GM18907 (cell line): ENCODE measurements at regions not wholly inside any gene's neighbourhood (a gene's known extent, or its start where the extent isn't known, plus 50 kb on each side); places are given as distances from the start of the nearest gene placed in this dataset.
"Not testable (repeated sequence)": the region's sequence is repeated elsewhere in the genome, so short reads cannot be mapped to it uniquely, and the experiment has no call there.

Source experiments
- ATAC-seq: cut with Tn5 transposase; IDR thresholded peaks from one replicate; pipeline ENCODE4 v1.9.1; 2021; ENCODE audit warnings: mild to moderate bottlenecking, moderate library complexity; ENCODE audit not compliant: unreplicated experiment

DNA sequence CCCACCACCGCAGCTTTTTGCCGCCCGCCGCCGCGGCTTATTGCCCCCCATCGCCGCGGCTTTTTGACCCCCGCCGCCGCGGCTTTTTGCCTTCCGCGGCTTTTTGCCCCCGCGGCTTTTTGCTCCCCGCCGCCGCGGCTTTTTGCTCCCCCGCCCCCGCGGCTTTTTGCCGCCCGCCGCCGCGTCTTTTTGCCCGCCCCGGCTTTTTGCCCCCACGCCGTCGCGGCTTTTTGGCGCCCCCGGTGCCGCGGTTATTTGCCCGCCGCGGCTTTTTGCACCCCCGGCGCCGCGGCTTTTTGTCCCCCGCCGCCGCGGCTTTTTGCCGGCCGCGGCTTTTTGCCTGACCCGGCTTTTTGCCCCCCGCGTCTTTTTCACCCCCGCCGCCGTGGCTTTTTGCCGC lies 3061.8 kb upstream of the TEKT4 start:
- ATAC-seq, result not testable (repeated sequence)

DNA sequence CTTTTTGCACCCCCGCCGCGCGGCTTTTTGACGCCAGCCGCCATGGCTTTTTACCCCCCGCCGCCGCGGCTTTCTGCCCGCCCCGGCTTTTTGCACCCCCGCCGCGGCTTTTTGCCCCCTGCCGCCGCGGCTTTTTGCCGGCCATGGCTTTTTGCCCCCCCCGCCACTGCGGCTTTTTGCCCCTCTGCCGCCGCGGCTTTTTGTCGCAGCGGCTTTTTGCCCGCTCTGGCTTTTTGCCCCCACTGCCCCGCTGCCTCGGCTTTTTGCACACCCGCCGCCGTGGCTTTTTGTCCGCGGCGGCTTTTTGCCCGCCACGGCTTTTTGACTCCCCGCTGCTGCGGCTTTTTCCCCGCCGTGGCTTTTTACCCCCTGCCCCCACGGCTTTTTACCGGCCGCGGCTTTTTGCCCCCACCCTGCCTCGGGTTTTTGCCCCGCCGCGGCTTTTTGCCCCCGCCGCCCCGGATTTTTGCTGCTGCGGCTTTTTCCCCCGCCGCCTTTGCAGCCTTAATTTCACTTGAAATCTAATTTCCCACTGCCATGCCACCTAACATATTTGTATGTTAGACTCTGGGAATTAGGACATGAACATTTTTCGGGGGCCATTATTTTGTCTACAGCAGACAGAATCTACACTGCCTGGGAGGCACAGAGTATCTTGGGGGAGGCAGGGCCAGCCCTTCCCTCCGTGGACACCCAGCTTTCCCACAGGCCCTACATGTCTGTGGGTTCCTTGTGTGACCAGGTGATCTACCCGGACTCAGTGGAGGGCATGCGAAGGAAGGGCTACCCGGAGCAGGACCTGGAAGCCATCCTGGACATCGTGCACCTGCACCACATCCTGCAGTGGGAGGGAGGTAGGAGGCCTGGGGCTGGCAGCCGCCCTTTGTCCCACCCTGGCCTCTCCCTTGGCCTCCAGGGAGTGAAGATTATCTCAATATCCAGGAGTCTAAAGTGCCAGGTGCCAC lies 3031.0 kb upstream of the TEKT4 start:
- no peak for ATAC-seq

GRCh38 chr2:91842264-91842663 lies 3029.0 kb upstream of the TEKT4 start:
- not testable (repeated sequence) for ATAC-seq

- not testable (repeated sequence) for ATAC-seq
Measured at GRCh38 chr2:91842913-91843312, 3028.3 kb upstream of the TEKT4 start.

- ATAC-seq, result not testable (repeated sequence)
Measured at GRCh38 chr2:91843723-91844450, 3027.3 kb upstream of the TEKT4 start.

DNA sequence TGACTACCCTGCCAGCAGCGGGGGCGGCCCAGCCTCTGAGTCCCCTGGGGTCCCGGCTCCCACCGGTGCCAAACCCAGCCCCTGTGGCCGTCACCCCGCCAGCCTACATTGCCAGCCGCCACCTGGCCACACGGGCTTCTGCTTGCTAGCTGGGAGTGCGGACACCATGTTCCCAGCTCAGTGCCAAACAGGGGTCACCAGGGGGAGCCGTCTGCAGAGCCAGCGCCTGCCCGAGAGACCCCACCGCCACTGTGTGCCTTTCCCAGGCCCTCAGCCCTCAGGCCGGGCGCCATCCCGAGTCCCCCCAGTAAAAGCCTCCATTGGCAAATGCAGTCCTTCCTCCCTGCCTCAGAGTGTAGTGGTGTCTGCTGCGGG lies 3026.8 kb upstream of the TEKT4 start:
- ATAC-seq, result not testable (repeated sequence)

DNA sequence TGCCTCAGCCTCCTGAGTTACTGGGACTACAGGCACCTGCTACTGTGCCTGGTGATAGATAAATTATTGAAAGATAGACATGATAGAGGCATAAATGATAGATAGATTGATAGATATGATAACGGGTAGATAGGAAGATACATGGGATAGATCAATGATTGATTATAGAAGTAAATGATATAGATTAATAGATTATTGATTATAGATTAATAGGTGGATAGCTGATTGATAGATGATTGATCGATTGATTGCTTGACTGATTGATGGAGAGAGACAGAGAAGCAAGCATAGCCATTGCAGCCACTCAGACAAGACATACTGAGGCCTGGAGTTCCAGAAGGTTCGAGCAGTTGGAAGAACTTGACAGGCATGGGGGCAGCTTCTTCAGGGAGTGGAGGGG lies 3024.8 kb upstream of the TEKT4 start:
- not testable (repeated sequence) for ATAC-seq

DNA sequence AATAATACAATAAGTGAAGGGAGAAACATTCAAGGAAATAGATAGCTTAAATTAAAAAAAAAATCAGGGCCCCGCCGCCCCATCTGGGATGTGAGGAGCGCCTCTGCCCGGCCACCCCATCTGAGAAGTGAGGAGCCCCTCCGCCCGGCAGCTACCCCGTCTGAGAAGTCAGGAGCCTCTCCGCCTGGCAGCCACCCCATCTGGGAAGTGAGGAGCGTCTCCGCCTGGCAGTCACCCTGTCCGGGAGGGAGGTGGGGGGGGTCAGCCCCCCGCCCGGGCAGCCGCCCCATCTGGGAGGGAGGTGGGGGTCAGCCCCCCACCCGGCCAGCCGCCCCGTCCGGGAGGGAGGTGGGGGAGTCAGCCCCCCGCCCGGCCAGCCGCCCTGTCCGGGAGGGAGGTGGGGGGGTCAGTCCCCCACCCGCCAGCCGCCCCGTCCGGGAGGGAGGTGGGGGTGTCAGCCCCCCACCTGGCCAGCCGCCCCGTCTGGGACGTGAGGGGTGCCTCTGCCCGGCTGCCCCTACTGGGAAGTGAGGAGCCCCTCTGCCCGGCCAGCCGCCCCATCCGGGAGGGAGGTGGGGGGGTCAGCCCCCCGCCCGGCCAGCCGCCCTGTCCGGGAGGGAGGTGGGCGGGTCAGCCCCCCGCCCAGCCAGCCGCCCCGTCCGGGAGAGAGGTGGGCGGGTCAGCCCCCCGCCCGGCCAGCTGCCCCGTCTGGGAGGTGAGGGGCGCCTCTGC lies 3019.4 kb upstream of the TEKT4 start:
- not testable (repeated sequence) for ATAC-seq

DNA sequence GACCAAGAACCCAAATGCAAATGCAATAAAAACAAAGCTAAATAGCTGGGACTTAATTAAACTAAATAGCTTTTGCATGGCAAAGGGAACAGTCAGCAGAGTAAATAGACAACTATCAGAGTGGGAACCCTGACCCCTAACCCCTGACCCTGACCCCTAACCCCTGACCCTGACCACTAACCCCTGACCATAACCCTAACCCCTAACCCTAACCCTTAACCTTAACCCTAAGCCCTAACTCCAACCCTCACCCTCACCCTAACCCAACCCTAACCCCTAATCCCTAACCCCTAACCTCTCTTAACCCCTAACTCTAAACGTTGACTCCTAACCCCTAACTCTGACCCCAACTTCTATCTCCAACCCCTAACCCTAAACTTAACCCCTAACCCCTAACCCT lies 3014.3 kb upstream of the TEKT4 start:
- ATAC-seq, result not testable (repeated sequence)

- ATAC-seq, result not testable (repeated sequence)
Measured at GRCh38 chr2:91857711-91858110, 3013.5 kb upstream of the TEKT4 start.

DNA sequence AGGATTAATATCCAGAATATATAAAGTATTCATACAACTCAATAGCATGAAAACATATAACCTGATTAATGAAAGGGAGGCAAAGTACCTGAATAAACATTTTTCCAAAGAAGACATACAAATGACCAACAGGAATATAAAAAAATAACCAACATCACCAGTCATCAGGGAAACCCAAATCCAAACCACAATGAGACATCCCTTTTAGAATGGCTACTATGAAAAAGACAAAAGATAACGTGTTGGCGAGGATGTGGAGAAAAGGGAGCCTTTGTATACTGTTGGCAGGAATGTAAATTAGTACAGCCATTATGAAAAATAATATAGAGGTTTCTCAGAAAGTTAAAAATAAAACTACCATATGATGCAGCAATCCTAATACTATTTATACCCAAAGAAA lies 2999.5 kb upstream of the TEKT4 start:
- not testable (repeated sequence) for ATAC-seq

- ATAC-seq, result not testable (repeated sequence)
Measured at GRCh38 chr2:91873416-91873815, 2997.8 kb upstream of the TEKT4 start.

DNA sequence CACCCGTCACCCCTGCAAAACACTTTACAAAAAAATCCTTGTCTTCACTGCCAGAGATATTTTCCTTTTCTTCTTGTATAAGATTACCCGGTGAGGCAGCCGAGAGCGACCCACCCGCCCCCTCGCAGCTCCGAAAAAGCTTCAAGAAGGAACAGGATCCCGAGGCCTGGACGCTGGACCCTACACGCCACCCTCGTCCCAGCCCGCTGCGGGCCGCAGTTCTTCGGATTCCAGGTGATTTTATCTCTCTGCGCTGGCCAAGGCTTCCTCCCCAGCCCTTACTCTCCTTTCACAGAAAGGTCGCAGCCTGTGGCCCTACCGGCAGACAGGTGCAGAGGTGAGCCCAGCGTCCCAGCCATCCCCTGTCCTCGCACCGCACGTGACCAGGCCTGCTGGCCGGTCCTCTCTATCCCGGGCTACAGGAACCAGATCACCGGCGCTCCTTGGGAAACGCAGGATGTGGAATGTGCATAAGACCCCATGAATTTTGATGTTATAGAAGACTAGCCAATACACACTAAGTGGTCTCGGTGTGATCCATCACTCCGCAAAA lies 2993.5 kb upstream of the TEKT4 start:
- not testable (repeated sequence) for ATAC-seq

GRCh38 chr2:91895091-91895490 lies 2976.1 kb upstream of the TEKT4 start:
- not testable (repeated sequence) for ATAC-seq

DNA sequence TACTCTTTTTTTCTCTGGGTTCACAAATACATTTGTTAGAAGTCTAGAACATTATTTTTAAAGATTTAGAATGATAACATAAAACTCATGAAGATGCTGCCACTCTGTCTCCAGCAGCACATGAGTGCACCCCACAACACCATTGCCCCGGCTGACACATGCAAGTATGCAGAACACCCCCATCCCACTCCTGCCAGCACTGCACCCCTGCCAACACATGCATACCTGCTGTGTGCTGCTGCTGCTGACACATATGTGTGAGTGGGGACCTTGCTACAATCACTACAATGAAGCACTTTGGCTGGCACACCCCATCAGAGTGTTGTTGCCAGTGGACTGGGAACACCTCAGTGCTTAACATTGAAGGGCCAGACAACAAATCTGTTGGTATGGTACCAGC lies 2953.6 kb upstream of the TEKT4 start:
- ATAC-seq, result not testable (repeated sequence)
